ENCODE measurements at regions not wholly inside any gene's neighbourhood (a gene's known extent, or its start where the extent isn't known, plus 50 kb on each side); places are given as distances from the start of the nearest gene placed in this dataset.

DNA sequence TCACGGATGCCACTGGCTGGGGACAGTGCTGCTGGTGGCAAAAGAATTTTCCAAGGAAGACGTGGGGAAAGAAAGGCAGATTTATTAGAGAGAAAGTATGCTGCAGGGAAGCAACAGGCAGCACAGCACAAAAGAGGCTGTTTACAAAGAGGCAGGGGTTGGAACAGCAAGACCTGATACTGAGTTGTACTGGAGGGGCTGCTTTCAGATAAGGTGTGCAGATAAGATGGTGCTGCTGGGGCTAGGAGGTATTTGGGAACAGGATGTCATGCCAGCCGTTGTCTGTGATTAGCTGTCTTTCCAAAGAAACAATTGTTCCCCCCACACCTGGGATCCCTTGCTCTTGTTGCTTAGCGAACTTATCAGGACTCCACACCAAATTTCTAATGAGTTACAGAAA is 2023.3 kb upstream of the PCDH20 start (continued):
- TF ChIP-seq ZBTB34 (CRISPR knock-in tag; IDR thresholded peaks at IDR 0.05), result no peak
- no peak for TF ChIP-seq PAX8 (CRISPR knock-in tag; IDR thresholded peaks at IDR 0.05; ENCODE audit: borderline replicate concordance)
- no peak for TF ChIP-seq ZNF740 (CRISPR knock-in tag; IDR thresholded peaks at IDR 0.05)

- Histone ChIP-seq H3K4me1 (ENCODE audit: insufficient read depth, low read length) (no peaks in the 10 kb centered on the region), H3K9me3 (ENCODE audit: low read length) (no peaks in the 10 kb centered on the region), H3K4me2 (ENCODE audit: low read depth, low read length) (no peak overlapping the region), H3K9ac (ENCODE audit: insufficient read depth, low read depth, low read length) (no peak overlapping the region), H3K27ac (ENCODE audit: extremely low read length, insufficient read depth, low read length) (no peak overlapping the region), H2AFZ (ENCODE audit: low read length) (no peak overlapping the region), H3K4me3 (replicated peaks in 1 of 3; ENCODE audit: insufficient read depth in 1 of 3, low read depth in 2 of 3, low read length in 3 of 3) (no peak overlapping the region), H3K79me2 (ENCODE audit: insufficient read depth, low read length) (no peaks in the 10 kb centered on the region), H3K36me3 (replicated peaks in 1 of 2; ENCODE audit: control insufficient read depth in 1 of 2, insufficient read depth in 2 of 2, low read length in 2 of 2) (no peaks in the 10 kb centered on the region), H4K20me1 (ENCODE audit: insufficient read depth, low read length) (no peaks in the 10 kb centered on the region), H3K27me3 (ENCODE audit: control insufficient read depth in 1 of 2, insufficient read depth in 2 of 2, low read length in 2 of 2) (no peaks in the 10 kb centered on the region)
- ChIA-PET CTCF (ENCODE audit: low intra/inter-chr PET ratio, low total read pairs) (no interaction called here), POLR2A (no interaction called here)
- DNase-seq (ENCODE audit: low spot score), result no peak
- ATAC-seq, result no peak
- no peak for FAIRE-seq
- 3% methylated on average over 2 of the region's 2 CpGs for WGBS (ENCODE audit: low lambda C conversion rate)
- in situ Hi-C loops (cut with HindIII; ENCODE audit: extremely low pct_ligation_motif_present, low pct_unique_long_range_greater_than_20kb) (no loop called here), intact Hi-C loops (cut with micrococcal nuclease; ENCODE audit: unreplicated experiment) (no loop called here)
- BruUV-seq (replicated peaks), result no TSS peak
- no peak for TF ChIP-seq FLYWCH1 (CRISPR knock-in tag; IDR thresholded peaks at IDR 0.05)
- TF ChIP-seq ZNF770 (CRISPR knock-in tag; IDR thresholded peaks at IDR 0.05), result no peak
- TF ChIP-seq, protein P1, sequence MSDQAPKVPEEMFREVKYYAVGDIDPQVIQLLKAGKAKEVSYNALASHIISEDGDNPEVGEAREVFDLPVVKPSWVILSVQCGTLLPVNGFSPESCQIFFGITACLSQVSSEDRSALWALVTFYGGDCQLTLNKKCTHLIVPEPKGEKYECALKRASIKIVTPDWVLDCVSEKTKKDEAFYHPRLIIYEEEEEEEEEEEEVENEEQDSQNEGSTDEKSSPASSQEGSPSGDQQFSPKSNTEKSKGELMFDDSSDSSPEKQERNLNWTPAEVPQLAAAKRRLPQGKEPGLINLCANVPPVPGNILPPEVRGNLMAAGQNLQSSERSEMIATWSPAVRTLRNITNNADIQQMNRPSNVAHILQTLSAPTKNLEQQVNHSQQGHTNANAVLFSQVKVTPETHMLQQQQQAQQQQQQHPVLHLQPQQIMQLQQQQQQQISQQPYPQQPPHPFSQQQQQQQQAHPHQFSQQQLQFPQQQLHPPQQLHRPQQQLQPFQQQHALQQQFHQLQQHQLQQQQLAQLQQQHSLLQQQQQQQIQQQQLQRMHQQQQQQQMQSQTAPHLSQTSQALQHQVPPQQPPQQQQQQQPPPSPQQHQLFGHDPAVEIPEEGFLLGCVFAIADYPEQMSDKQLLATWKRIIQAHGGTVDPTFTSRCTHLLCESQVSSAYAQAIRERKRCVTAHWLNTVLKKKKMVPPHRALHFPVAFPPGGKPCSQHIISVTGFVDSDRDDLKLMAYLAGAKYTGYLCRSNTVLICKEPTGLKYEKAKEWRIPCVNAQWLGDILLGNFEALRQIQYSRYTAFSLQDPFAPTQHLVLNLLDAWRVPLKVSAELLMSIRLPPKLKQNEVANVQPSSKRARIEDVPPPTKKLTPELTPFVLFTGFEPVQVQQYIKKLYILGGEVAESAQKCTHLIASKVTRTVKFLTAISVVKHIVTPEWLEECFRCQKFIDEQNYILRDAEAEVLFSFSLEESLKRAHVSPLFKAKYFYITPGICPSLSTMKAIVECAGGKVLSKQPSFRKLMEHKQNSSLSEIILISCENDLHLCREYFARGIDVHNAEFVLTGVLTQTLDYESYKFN (CRISPR knock-in tag; conservative IDR thresholded peaks at IDR 0.05), result no peak
- no peak for TF ChIP-seq AFF4 (CRISPR knock-in tag; IDR thresholded peaks at IDR 0.05)
- no peak for TF ChIP-seq ZBTB39 (CRISPR knock-in tag; IDR thresholded peaks at IDR 0.05)
- TF ChIP-seq ZSCAN25 (CRISPR knock-in tag; IDR thresholded peaks at IDR 0.05), result no peak
- TF ChIP-seq ZBTB38 (CRISPR knock-in tag; IDR thresholded peaks at IDR 0.05), result no peak
Observed at GRCh38 chr13:63436325-63436668, 2020.6 kb upstream of the PCDH20 start.
